AG04449 (cell line): ENCODE measurements at regions not wholly inside any gene's neighbourhood (a gene's known extent, or its start where the extent isn't known, plus 50 kb on each side); places are given as distances from the start of the nearest gene placed in this dataset.

Source experiments
- CTCF ChIA-PET: fragments of 350-600 bp; formaldehyde crosslinking; extraction: SDS; loops from one replicate; lab custom pipeline; 2021; ENCODE audit warnings: antibody characterized with exemption; lab: Yijun Ruan, JAX
- POLR2A ChIA-PET: fragments of 400-600, 350-600 bp; formaldehyde crosslinking; extraction: SDS; loops from one replicate; lab custom pipeline; 2020; ENCODE audit warnings: antibody characterized with exemption, inconsistent platforms; lab: Yijun Ruan, JAX
- DNase-seq: peaks from one replicate; pipeline ENCODE4 v3.0.0-alpha.2; 2010; ENCODE audit warnings: low read depth, low spot score
- H3K4me3 ChIP-seq: 2 replicates; pipeline ENCODE4 v1.5.1; 2011; ENCODE audit warnings: low read depth, mild to moderate bottlenecking, control low read depth, low read length
- CTCF ChIP-seq: IDR thresholded peaks from one replicate; pipeline ENCODE4 v1.5.1; 2011; ENCODE audit warnings: mild to moderate bottlenecking, moderate library complexity, low read length, control low read depth, inconsistent platforms; ENCODE audit not compliant: insufficient read depth; ENCODE audit errors: missing control alignments

GRCh38 chr12:91586015-91586414, 403.4 kb upstream of the DCN start:
- ChIA-PET POLR2A (no interaction called here), CTCF (no interaction called here)
- H3K4me3 ChIP-seq, result no peak overlapping the region
- no peak for DNase-seq
- TF ChIP-seq CTCF, result no peak

DNA sequence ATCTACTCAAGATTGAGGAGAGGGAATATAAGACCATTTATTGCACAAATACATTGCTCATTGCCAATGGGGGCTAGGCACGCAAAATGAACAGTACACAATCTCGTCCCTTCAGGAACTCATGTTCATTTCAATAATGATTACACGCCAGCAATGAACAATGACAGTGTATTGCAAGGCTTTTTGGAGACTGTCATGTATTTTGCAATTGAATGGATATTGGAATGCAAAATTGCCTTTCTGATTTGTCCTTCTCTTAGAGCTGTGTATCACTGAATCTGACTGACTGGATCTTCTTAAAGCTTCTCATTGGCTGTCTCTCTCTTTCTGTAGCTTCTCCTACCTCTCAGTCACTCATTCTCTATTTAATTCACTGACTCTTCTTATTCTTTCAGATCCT, 400.2 kb upstream of the DCN start:
- TF ChIP-seq CTCF, result no peak
- CTCF ChIA-PET, result no interaction called here
- DNase-seq, result no peak
- POLR2A ChIA-PET, result no interaction called here
- no peak overlapping the region for H3K4me3 ChIP-seq

DNA sequence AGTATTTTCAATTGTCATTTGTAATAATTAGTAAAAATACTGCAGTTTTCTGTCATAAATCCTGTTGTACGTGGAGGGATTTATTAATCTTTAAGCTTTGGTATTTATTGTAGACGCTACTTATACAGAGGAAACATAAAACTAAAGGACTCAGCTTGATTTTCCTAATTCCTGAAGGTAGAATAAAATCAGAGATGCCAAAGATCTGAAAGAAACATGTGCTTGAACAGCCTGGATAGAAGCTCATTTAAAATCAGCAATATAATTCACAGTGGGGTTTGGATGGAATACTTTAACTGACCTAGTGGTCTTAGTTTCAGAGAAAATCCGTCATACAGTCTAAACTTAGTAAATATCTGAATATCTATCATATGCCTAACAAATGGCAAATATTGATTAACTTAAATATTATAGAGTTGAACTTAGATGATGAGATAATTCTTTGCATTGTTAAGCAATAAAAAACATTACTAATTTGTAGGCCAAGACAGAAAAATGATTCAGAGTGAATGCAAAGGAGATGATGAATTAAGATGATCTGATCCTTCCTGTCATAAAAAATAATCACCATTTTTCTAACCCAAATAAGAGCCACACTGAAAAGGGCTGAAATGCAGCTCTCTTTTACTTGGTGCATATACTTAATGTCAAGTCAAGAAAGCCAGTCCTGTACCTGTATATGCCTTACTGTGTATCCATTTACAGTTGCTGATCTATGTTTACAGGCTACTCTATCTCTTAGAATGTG, 397.1 kb upstream of the DCN start:
- no peak for DNase-seq
- no peak for TF ChIP-seq CTCF
- ChIA-PET POLR2A (interaction anchor here (0.7 kb wide), 1 partner anchor 566 kb away, joined by 3 read pairs; the partner anchor contains the start of gene BTG1), CTCF (interaction anchor here (0.7 to 3.8 kb wide), 8 partner anchors 8 to 557 kb away, joined by 3 to 33 read pairs (median 8); no protein-coding TSS in a partner anchor)
- no peak overlapping the region for H3K4me3 ChIP-seq

DNA sequence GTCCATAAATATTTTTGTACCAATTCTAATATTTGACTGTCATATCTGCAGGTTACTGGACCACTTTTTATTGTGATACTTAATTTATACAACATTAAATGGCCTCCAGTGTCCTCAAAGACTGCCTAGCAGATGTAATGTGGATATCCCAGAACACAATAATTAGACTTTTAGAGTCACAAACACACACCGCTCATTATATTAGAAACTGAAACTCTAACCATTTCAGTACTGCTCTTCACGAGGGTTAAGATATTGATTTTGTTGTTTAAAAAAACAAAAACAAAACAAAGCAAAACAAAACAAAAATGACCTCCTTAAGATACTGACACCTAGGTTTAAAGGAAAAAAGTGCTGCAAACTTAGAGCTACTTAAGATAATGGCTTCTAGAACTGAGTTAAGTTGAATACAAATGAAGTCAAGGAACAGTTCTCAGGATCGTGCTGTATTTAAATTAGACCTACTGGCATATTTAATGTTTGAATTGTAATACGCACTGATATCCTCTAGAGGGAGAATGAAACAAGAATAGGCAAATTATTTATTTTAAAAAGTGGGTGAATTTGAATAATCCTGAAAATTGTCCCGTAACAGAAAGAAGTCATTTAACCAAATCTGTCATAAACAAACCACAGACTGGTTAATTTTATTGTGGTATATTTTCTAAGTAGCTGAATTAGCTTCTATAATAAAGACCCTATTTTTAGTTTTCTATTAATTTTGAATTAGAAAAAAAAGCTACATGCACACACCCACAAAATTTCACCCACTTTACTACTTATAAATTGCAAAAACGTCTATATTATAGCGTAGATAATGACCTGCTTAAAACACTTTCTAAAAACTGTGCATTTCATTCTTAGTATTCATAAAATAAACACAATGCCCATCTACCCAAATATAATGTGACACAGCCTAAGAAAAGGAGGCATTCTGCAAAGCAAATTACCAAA, 395.2 kb upstream of the DCN start:
- TF ChIP-seq CTCF, result peak; percentile 18
- no peak for DNase-seq
- H3K4me3 ChIP-seq, result peak overlapping the region; percentile 16
- POLR2A ChIA-PET, result no interaction called here
- CTCF ChIA-PET, result interaction anchor here (0.8 to 3.8 kb wide), 19 partner anchors 9 to 1074 kb away, joined by 3 to 33 read pairs (median 4); no protein-coding TSS in a partner anchor

- H3K4me3 ChIP-seq, result no peak overlapping the region
- TF ChIP-seq CTCF, result no peak
- ChIA-PET CTCF (interaction anchor here (1.3 kb wide), 1 partner anchor 195 kb away, joined by 3 read pairs; no protein-coding TSS in a partner anchor), POLR2A (no interaction called here)
- DNase-seq, result no peak
These were observed 393.8 kb upstream of the DCN start for GRCh38 chr12:91576432-91576831.
